SIG-M5 treated with dmso at 0.1 percent for 504 hours (cell line): ENCODE measurements at regions not wholly inside any gene's neighbourhood (a gene's known extent, or its start where the extent isn't known, plus 50 kb on each side); places are given as distances from the start of the nearest gene placed in this dataset.

Experiments used
- DNase-seq: peaks from one replicate; lab custom pipeline; 2025; ENCODE audit not compliant: unreplicated experiment; lab: John Stamatoyannopoulos, UW

GRCh38 chr18:27763936-27764335, 413.0 kb downstream of the CDH2 start:
- DNase-seq, result no peak

GRCh38 chr18:27763341-27763740, 413.6 kb downstream of the CDH2 start:
- DNase-seq, result no peak

GRCh38 chr18:27762054-27762453, 414.9 kb downstream of the CDH2 start:
- DNase-seq, result no peak

- DNase-seq, result no peak
Measured at GRCh38 chr18:27752944-27753343, 424.0 kb downstream of the CDH2 start.

- DNase-seq, result no peak
Measured at GRCh38 chr18:27750923-27751322, 426.0 kb downstream of the CDH2 start.

- DNase-seq, result peak; percentile 1
Measured at GRCh38 chr18:27750014-27750413, 426.9 kb downstream of the CDH2 start.

GRCh38 chr18:27749194-27749593, 427.7 kb downstream of the CDH2 start:
- no peak for DNase-seq

GRCh38 chr18:27746241-27746640, 430.7 kb downstream of the CDH2 start:
- DNase-seq, result no peak

GRCh38 chr18:27735117-27735516, 441.8 kb downstream of the CDH2 start:
- DNase-seq, result no peak

- DNase-seq, result no peak
Measured at GRCh38 chr18:27731211-27731610, 445.7 kb downstream of the CDH2 start.

- no peak for DNase-seq
Measured at GRCh38 chr18:27728659-27729058, 448.3 kb downstream of the CDH2 start.

GRCh38 chr18:27724362-27724761, 452.6 kb downstream of the CDH2 start:
- DNase-seq, result no peak

- DNase-seq, result no peak
Measured at GRCh38 chr18:27723168-27723567, 453.8 kb downstream of the CDH2 start.

GRCh38 chr18:27719680-27720079, 457.2 kb downstream of the CDH2 start:
- DNase-seq, result no peak

- no peak for DNase-seq
Measured at GRCh38 chr18:27717816-27718215, 459.1 kb downstream of the CDH2 start.

- DNase-seq, result no peak
Measured at GRCh38 chr18:27717250-27717649, 459.7 kb downstream of the CDH2 start.

- DNase-seq, result no peak
Measured at GRCh38 chr18:27715751-27716150, 461.2 kb downstream of the CDH2 start.

- no peak for DNase-seq
Measured at GRCh38 chr18:27713738-27714095, 463.2 kb downstream of the CDH2 start.

GRCh38 chr18:27713037-27713737, 463.7 kb downstream of the CDH2 start:
- DNase-seq, result no peak

GRCh38 chr18:27712066-27712465, 464.9 kb downstream of the CDH2 start:
- no peak for DNase-seq

GRCh38 chr18:27711382-27711781, 465.5 kb downstream of the CDH2 start:
- no peak for DNase-seq

GRCh38 chr18:27709344-27709743, 467.6 kb downstream of the CDH2 start:
- no peak for DNase-seq

- no peak for DNase-seq
Measured at GRCh38 chr18:27707201-27707600, 469.7 kb downstream of the CDH2 start.
